Midbrain (tissue), 1 donor: ENCODE measurements at regions not wholly inside any gene's neighbourhood (a gene's known extent, or its start where the extent isn't known, plus 50 kb on each side); places are given as distances from the start of the nearest gene placed in this dataset.
"Not testable (repeated sequence)": the region's sequence is repeated elsewhere in the genome, so short reads cannot be mapped to it uniquely, and the experiment has no call there.

Experiments used
- DNase-seq: peaks from one replicate; lab custom pipeline; 2025; lab: John Stamatoyannopoulos, UW

- DNase-seq: no peak
Observed at GRCh38 chr3:17833786-17834559, 91.5 kb upstream of the TBC1D5 start.

- no peak for DNase-seq
Observed at GRCh38 chr3:17832016-17832415, 89.6 kb upstream of the TBC1D5 start.

GRCh38 chr3:17831366-17831765 is 88.9 kb upstream of the TBC1D5 start:
- DNase-seq: no peak

DNA sequence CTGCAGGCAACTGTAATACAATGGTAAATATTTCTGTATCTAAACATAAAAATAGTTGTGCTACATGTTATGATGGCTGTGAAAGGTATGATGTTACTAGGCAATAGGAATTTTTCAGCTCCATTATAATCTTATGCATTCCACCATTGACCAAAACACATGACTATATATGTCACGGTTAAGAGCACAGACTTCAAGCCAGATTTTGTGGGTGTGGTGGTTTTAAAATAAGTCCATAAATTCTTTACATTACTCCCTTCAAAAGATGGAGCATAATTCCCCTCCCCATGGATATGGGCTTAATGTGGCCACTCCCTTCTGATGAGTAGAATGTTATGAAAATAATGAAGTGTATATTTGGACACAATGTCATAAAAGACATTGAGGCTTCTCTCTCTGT is 88.4 kb upstream of the TBC1D5 start:
- DNase-seq: no peak

- no peak for DNase-seq
Observed at GRCh38 chr3:17828388-17828787, 86.0 kb upstream of the TBC1D5 start.

DNA sequence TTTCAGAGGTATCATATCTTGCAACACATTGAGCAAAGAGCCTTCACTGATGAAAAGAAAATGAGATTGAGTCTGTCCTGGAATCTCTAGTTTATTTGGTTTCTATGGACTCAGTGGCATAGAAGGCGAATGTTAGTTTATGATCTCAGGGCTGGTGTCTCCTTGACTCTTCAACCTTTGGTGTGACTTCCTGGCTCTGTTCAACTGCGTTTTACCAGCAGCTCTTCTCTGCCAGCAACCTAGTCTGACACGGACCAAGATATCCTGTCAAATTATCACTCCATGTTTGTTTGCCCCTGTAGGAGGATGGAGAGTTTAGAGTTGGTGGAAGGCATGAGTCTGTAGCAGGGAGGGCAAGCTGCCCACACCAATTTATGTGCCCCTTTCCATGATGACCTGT is 82.9 kb upstream of the TBC1D5 start:
- DNase-seq: no peak

DNA sequence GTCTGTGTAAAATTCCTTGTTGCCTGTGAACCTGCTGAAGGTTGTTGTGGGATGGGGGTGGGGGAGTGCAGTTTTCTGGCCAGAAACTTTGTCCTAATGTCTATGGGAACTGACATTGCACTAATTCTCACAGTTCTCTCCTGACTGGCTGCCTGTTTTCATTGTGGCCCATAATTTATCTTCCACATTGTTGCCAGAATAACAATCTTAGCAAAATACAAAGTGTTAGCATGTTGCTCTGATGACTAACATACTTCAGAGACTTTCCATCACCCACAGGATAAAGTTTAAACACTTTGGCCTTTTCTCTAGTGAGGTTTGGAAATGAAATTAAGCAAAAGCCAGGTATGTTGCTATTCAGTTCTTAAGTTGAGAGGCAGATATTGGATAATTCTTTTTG is 81.4 kb upstream of the TBC1D5 start:
- no peak for DNase-seq

- no peak for DNase-seq
Observed at GRCh38 chr3:17823036-17823435, 80.6 kb upstream of the TBC1D5 start.

DNA sequence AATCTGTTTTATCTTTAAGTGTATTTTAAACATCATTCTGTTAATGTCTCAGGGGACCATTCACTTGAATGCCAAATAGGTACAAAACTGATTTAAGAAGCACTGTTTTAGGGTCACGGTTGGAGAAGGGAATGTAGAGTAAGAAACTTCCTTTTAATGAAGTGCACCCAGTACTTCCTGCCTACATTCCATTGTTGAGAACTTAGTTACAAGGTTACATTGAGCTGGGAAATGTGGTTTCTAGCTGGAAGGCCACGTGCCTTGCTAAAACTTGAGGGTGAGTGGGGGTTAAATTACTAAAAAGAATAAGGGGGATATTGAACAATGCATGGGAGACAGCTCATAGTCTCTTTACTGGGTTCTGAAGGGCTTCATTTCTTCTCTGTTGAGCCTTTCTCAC is 78.3 kb upstream of the TBC1D5 start:
- no peak for DNase-seq

GRCh38 chr3:17820275-17820674 is 77.8 kb upstream of the TBC1D5 start:
- no peak for DNase-seq

GRCh38 chr3:17817973-17818372 is 75.5 kb upstream of the TBC1D5 start:
- not testable (repeated sequence) for DNase-seq

DNA sequence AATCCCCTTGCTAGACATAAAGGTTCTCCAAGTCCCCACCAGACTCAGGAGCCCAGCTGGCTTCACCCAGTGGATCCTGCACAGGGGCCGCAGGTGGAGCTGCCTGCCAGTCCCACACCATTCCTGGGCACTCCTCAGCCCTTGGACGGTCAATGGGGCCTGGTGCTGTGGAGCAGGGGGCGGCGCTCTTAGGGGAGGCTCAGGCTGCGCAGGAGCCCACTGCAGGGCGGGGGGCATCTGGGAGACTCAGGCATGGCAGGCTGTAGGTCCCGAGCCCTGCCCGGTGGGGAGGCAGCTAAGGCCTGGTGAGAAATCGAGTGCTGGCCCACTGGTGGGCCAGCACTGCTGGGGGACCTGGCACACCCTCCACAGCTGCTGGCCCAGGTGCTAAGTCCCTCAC is 75.1 kb upstream of the TBC1D5 start:
- DNase-seq: no peak

DNA sequence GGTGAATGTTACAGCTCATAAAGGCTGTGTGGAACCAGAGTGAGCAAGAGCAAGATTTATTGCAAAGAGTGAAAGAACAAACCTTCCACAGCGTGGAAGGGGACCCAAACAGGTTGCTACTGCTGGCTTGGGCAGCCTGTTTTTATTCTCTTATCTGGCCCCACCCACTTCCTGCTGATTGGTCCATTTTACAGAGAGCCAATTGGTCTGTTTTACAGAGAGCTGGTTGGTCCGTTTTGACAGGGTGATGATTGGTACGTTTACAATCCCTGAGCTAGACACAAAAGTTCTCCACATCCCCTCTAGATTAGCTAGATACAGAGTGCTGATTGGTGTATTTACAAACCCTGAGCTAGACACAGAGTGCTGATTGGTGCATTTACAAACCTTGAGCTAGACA is 74.4 kb upstream of the TBC1D5 start:
- not testable (repeated sequence) for DNase-seq

- DNase-seq: not testable (repeated sequence)
Observed at GRCh38 chr3:17812328-17812727, 69.9 kb upstream of the TBC1D5 start.

- DNase-seq: no peak
Observed at GRCh38 chr3:17811646-17812045, 69.2 kb upstream of the TBC1D5 start.

GRCh38 chr3:17810759-17811158 is 68.3 kb upstream of the TBC1D5 start:
- no peak for DNase-seq

- DNase-seq: no peak
Observed at GRCh38 chr3:17808994-17809393, 66.6 kb upstream of the TBC1D5 start.

DNA sequence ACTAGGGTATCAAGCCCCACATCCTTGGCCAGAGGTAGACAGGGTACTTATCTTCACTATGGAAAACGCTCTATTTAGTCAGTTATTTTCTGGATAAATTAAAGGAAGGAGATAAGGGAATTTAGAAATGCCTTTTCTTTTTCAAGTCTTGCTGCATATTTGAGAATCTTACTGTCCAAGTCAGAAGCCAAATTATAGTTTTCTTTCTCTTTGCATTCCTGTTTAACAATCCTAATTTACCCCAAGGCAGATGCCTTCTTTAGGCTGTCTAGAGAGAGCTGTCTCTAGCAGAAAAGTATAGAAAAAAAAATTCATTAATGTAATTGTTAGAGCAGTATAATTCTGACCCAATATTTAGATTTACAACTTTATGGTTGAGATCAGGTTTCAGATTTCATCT is 64.4 kb upstream of the TBC1D5 start:
- no peak for DNase-seq

- DNase-seq: no peak
Observed at GRCh38 chr3:17806201-17806600, 63.8 kb upstream of the TBC1D5 start.

DNA sequence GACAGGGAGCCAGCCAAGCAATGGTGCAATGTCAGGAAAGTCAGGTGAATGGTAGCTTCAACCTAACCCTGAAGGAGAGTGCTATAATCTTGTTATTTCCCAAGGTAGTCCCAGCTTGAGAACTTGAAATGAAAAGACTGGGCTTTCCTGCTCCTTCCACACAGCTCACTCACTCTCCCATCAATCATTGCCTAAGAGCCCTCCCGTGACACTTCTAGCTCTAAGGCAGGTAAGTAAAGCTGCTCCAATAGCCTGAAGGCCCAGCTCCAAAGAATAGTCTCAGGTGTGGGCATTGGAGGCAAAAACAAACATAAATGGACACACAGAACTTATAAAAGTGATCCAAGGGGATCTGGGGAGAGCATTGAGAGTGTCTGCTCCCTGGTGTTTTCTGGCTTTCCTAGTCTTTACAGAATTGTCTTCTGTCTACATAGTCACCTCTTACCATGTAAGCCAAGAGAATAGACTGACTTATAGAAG is 63.1 kb upstream of the TBC1D5 start:
- DNase-seq: no peak

GRCh38 chr3:17802950-17803349 is 60.5 kb upstream of the TBC1D5 start:
- DNase-seq: no peak

GRCh38 chr3:17801131-17801530 is 58.7 kb upstream of the TBC1D5 start:
- DNase-seq: no peak

DNA sequence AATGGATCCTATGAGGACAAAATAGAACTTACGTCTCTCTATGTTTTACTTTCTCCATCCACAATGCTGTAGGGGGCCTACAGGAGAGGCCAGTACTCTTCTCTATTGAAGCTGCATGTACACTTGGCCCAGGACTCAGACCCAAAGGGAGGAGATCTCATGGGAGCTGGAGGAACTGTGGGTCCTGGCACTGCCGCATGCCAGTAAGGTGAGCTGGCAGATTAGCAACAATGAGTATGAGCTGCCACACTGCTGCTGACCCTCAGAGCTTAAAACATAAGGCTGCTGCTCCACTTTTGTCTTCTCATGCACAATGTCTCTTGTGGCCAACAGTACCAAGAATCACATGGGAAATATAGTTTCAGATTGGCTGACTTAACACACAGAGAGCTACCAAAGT is 57.8 kb upstream of the TBC1D5 start:
- no peak for DNase-seq

- peak; percentile 31 for DNase-seq
Observed at GRCh38 chr3:17799312-17799711, 56.9 kb upstream of the TBC1D5 start.
